ENCODE measurements at regions not wholly inside any gene's neighbourhood (a gene's known extent, or its start where the extent isn't known, plus 50 kb on each side); places are given as distances from the start of the nearest gene placed in this dataset.
"Not testable (repeated sequence)": the region's sequence is repeated elsewhere in the genome, so short reads cannot be mapped to it uniquely, and the experiment has no call there.

- DNase-seq (ENCODE audit: low spot score) = no peak
- in situ Hi-C loops (cut with MboI; ENCODE audit: low pct_unique_long_range_greater_than_20kb, low sequenced_read_pairs, unreplicated experiment) = no loop called here
- no peak for TF ChIP-seq CTCF (IDR thresholded peaks at IDR 0.05; ENCODE audit: extremely low read depth, insufficient read depth, missing control alignments)
These were observed 66.5 kb upstream of the TBL1XR1 start for GRCh38 chr3:177263615-177264368.

DNA sequence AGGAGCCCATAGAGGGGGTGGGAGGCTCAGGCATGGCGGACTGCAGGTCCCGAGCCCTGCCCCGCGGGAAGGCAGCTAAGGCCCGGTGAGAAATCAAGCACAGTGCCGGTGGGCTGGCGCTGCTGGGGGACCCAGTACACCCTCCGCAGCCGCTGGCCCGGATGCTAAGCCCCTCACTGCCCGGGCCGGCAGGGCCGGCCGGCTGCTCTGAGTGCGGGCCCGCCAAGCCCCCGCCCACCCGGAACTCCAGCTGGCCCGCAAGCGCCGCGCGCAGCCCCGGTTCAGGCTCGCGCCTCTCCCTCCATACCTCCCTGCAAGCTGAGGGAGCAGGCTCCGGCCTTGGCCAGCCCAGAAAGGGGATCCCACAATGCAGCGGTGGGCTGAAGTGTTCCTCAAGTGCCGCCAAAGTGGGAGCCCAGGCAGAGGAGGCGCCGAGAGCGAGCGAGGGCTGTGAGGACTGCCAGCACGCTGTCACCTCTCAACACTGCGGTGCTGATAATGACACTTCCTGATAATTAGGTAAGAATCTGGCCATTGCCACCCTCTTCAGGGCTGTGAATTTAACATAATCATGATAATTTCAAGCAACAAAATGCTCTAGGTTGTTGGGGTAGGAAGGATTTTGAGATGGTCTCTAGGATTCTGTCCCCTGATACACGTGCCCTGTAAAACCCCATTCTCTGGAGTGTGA, 74.7 kb upstream of the TBL1XR1 start:
- in situ Hi-C loops (cut with MboI; ENCODE audit: low pct_unique_long_range_greater_than_20kb, low sequenced_read_pairs, unreplicated experiment); DNase-seq (ENCODE audit: low spot score): not testable (repeated sequence)

- TF ChIP-seq CTCF (IDR thresholded peaks at IDR 0.05; ENCODE audit: extremely low read depth, insufficient read depth, missing control alignments) = no peak
- DNase-seq (ENCODE audit: low spot score) = no peak
- in situ Hi-C loops (cut with MboI; ENCODE audit: low pct_unique_long_range_greater_than_20kb, low sequenced_read_pairs, unreplicated experiment) = no loop called here
These were observed 80.7 kb upstream of the TBL1XR1 start for GRCh38 chr3:177278016-177278415.

GRCh38 chr3:177279118-177279815, 82.0 kb upstream of the TBL1XR1 start:
- in situ Hi-C loops (cut with MboI; ENCODE audit: low pct_unique_long_range_greater_than_20kb, low sequenced_read_pairs, unreplicated experiment) = no loop called here
- no peak for TF ChIP-seq CTCF (IDR thresholded peaks at IDR 0.05; ENCODE audit: extremely low read depth, insufficient read depth, missing control alignments)
- no peak for DNase-seq (ENCODE audit: low spot score)

DNA sequence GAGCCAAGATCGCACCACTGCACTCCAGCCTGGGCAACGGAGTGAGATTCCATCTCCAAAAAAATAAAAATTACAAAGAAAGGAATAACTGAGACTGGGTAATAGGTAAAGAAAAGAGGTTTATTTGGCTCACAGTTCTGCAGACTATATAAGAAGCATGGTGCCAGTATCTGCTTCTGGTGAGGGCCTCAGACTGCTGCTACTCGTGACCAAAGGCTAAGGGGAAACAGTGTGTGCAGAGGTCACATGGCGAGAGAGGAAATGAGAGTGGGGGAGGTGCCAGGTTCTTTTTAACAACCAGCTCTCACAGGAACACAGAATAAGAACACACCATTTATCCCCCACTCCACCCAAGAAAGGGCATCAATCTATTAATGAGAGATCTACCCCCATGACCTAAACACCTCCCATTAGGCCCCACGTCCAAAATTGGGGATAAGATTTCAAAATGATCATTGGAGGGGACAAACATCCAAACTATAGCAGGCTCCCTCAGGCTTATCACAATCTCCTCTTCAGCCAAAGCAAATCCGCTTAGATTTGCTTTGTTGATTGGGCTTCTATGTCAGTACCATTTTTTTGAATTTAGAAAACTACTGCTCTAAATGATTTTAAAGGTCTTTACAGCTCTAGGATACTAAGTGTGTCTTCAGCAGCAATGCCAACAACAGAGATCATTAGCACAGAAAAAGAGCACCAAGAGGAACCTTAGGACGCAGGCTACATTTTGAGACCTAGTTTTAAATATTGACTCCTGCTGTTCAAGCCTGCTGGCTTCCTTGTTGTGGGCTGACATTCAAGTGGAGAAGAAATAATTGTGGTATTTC, 84.2 kb upstream of the TBL1XR1 start:
- DNase-seq (ENCODE audit: low spot score) = no peak
- no peak for TF ChIP-seq CTCF (IDR thresholded peaks at IDR 0.05; ENCODE audit: extremely low read depth, insufficient read depth, missing control alignments)

DNA sequence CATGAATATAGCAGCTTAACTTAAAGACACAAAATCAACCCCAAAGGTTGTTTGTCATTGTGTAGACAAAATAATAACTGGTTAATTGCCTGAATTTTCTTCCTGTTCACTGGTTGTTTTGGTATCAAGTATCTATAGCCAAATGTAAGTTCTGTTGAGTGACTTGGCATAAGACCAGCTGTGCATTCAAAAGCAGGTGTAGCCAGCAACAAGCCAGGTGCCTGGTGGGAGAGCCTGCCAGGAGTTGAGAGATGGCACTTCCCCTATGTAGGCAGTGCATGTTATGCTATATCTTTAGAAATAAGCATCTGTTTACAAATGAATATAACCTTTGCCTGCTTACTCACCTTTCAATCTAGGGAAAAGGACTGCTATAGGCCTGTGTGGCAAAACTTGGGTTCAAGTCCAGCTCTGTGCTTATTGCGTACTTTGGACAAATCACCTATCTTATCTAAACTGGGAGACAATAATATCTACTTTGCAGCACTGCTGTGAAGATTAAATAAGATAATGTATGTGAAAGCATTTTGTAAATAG, 84.9 kb upstream of the TBL1XR1 start:
- no peak for DNase-seq (ENCODE audit: low spot score)
- in situ Hi-C loops (cut with MboI; ENCODE audit: low pct_unique_long_range_greater_than_20kb, low sequenced_read_pairs, unreplicated experiment) = no loop called here
- TF ChIP-seq CTCF (IDR thresholded peaks at IDR 0.05; ENCODE audit: extremely low read depth, insufficient read depth, missing control alignments) = no peak

More for the DNA sequence above, 84.2 kb upstream of the TBL1XR1 start:
- in situ Hi-C loops (cut with MboI; ENCODE audit: low pct_unique_long_range_greater_than_20kb, low sequenced_read_pairs, unreplicated experiment) = no loop called here
